HCT116 (cell line): ENCODE measurements at regions not wholly inside any gene's neighbourhood (a gene's known extent, or its start where the extent isn't known, plus 50 kb on each side); places are given as distances from the start of the nearest gene placed in this dataset.

Experiments used
- ATAC-seq: fragments of 200-7000 bp; cut with Tn5 transposase; 2 replicates; pipeline ENCODE4 v1.9.1; 2020; ENCODE audit warnings: mild to moderate bottlenecking, moderate library complexity
- BruUV-seq: library from RNA; stranded (reverse); fragments of 400-500 nt; replicated peaks from 2 replicates; lab custom pipeline; 2021; lab: Mats Ljungman, UMichigan
- CTCF ChIA-PET: fragments of 300-600 bp; sonication (Branson Sonifier 250); formaldehyde crosslinking; loops from one replicate; lab custom pipeline; 2021; ENCODE audit warnings: antibody characterized with exemption; lab: Charles Lee
- POLR2A ChIA-PET: fragments of 300-600, 350-600 bp; sonication (Branson Sonifier 250); formaldehyde crosslinking; loops from one replicate; lab custom pipeline; 2021; ENCODE audit warnings: antibody characterized with exemption; lab: Charles Lee
- RAD21 ChIA-PET, 2 experiments: fragments of 300-600 bp; sonication (Branson Sonifier 250); formaldehyde crosslinking; loops; one replicate each; lab custom pipeline; 2023; ENCODE audit warnings: low total read pairs in 2 of 2; ENCODE audit not compliant: uncharacterized antibody in 2 of 2, unreplicated experiment in 2 of 2, low non-redundant PET in 1 of 2; lab: Charles Lee
- DNase-seq: peaks from one replicate; pipeline ENCODE4 v3.0.0-alpha.2; 2010; ENCODE audit warnings: low read depth, low spot score
- H2AFZ ChIP-seq: fragments of 200-600 bp; shearing (Covaris generic), sonication (generic); 2 replicates; pipeline ENCODE4 v1.6.1; 2017; ENCODE audit warnings: low read depth, mixed run types, mixed read lengths, antibody characterized with exemption, low read length; ENCODE audit not compliant: poor library complexity, severe bottlenecking
- H3K27ac ChIP-seq: 2 replicates; pipeline ENCODE4 v1.5.1; 2012; ENCODE audit warnings: low read depth, low read length
- H3K27me3 ChIP-seq: fragments of 200-600 bp; sonication (generic); 2 replicates; pipeline ENCODE4 v1.6.1; 2016; ENCODE audit warnings: mixed run types, low read length, mixed read lengths; ENCODE audit not compliant: insufficient read depth
- H3K36me3 ChIP-seq, 2 experiments: fragments of 200-500 bp in 1 of 2; fragments of 200-600 bp in 1 of 2; sonication (Bioruptor generic) in 1 of 2; sonication (generic) in 1 of 2; 2 replicates each; pipeline versions ENCODE4 v1.5.1 to v1.6.1; 2014 to 2016; ENCODE audit warnings: low read length in 2 of 2, inconsistent platforms in 1 of 2, mixed read lengths in 1 of 2, mixed run types in 1 of 2; ENCODE audit not compliant: insufficient read depth in 2 of 2, control insufficient read depth in 1 of 2
- H3K4me1 ChIP-seq, 2 experiments: fragments of 200-600 bp in 1 of 2; sonication (generic) in 1 of 2; 2 replicates each; pipeline versions ENCODE4 v1.5.1 to v1.6.1; 2012 to 2017; ENCODE audit warnings: low read length in 2 of 2, inconsistent platforms in 1 of 2, mild to moderate bottlenecking in 1 of 2, mixed read lengths in 1 of 2, mixed run types in 1 of 2, moderate library complexity in 1 of 2; ENCODE audit not compliant: insufficient read depth in 2 of 2, control insufficient read depth in 1 of 2
- H3K4me2 ChIP-seq: fragments of 200-600 bp; sonication (generic); 2 replicates; pipeline ENCODE4 v1.6.1; 2017; ENCODE audit warnings: mixed run types, low read length, mixed read lengths
- H3K4me3 ChIP-seq, 2 experiments: fragments of 200-600 bp in 1 of 2; sonication (generic) in 1 of 2; replicated peaks in 1 of 2; 2 replicates each; pipeline ENCODE4 v1.5.1; 2011 to 2016; ENCODE audit warnings: low read length in 2 of 2, control low read depth in 1 of 2, low read depth in 1 of 2, mild to moderate bottlenecking in 1 of 2, mixed read lengths in 1 of 2, mixed run types in 1 of 2
- H3K79me2 ChIP-seq: fragments of 200-600 bp; sonication (generic); 2 replicates; pipeline ENCODE4 v1.6.1; 2017; ENCODE audit warnings: mild to moderate bottlenecking, mixed run types, low read length, moderate library complexity, mixed read lengths; ENCODE audit not compliant: insufficient read depth
- H3K9ac ChIP-seq: fragments of 200-600 bp; sonication (generic); 2 replicates; pipeline ENCODE4 v1.6.1; 2016; ENCODE audit warnings: low read length, mixed read lengths
- H3K9me2 ChIP-seq: fragments of 200-600 bp; sonication (generic), shearing (Covaris generic); 2 replicates; pipeline ENCODE4 v1.6.1; 2017; ENCODE audit warnings: mixed run types, mild to moderate bottlenecking, moderate library complexity; ENCODE audit not compliant: insufficient read depth
- H3K9me3 ChIP-seq, 2 experiments: fragments of 200-500 bp in 1 of 2; fragments of 200-600 bp in 1 of 2; sonication (Bioruptor generic) in 1 of 2; sonication (generic) in 1 of 2; 2 replicates each; pipeline ENCODE4 v1.6.1; 2014 to 2017; ENCODE audit warnings: low read length in 2 of 2, mixed read lengths in 2 of 2, inconsistent platforms in 1 of 2, low read depth in 1 of 2, mild to moderate bottlenecking in 1 of 2, mixed run types in 1 of 2, moderate library complexity in 1 of 2; ENCODE audit not compliant: control insufficient read depth in 1 of 2, insufficient read depth in 1 of 2
- H4K20me1 ChIP-seq: fragments of 200-600 bp; sonication (generic), shearing (Covaris generic); 2 replicates; pipeline ENCODE4 v1.6.1; 2017; ENCODE audit warnings: mixed run types, mild to moderate bottlenecking, moderate library complexity; ENCODE audit not compliant: insufficient read depth
- EGR1 ChIP-seq: IDR thresholded peaks from 2 replicates; pipeline ENCODE4 v1.6.1; 2012; ENCODE audit warnings: low read depth
- JUND ChIP-seq: IDR thresholded peaks from 2 replicates; pipeline ENCODE4 v1.6.1; 2012
- MAX ChIP-seq: IDR thresholded peaks from 2 replicates; pipeline ENCODE4 v1.6.1; 2012
- POLR2A ChIP-seq: IDR thresholded peaks from 2 replicates; pipeline ENCODE4 v1.7.0; 2011; ENCODE audit warnings: borderline replicate concordance; ENCODE audit not compliant: insufficient read depth, insufficient read length; ENCODE audit errors: extremely low read depth
- POLR2AphosphoS5 ChIP-seq: IDR thresholded peaks from 2 replicates; pipeline ENCODE4 v1.6.1; 2011; ENCODE audit warnings: mild to moderate bottlenecking, low read depth, low read length, moderate library complexity
- RAD21 ChIP-seq: IDR thresholded peaks from 2 replicates; pipeline ENCODE4 v1.6.1; 2012; ENCODE audit warnings: low read depth, mild to moderate bottlenecking
- SP1 ChIP-seq: IDR thresholded peaks from 2 replicates; pipeline ENCODE4 v1.6.1; 2012; ENCODE audit warnings: low read depth
- SRF ChIP-seq: IDR thresholded peaks from 2 replicates; pipeline ENCODE4 v1.6.1; 2012; ENCODE audit warnings: low read depth
- TCF7L2 ChIP-seq: IDR thresholded peaks from 2 replicates; pipeline ENCODE4 v1.7.0; 2011; ENCODE audit warnings: borderline replicate concordance, inconsistent platforms; ENCODE audit not compliant: insufficient read depth, insufficient read length; ENCODE audit errors: extremely low read depth
- ZFX ChIP-seq: fragments of 450-650 bp; IDR thresholded peaks from 2 replicates; pipeline ENCODE4 v1.6.1; 2017
- intact Hi-C: fragments of 100-400 bp; cut with micrococcal nuclease; formaldehyde crosslinking; loops from 2 replicates; pipeline ENCODE4 v1.10.0; 2022
- TF ChIP-seq, protein P1 (sequence below): IDR thresholded peaks from 2 replicates; pipeline ENCODE4 v1.6.1; 2011; ENCODE audit warnings: mild to moderate bottlenecking, low read length, moderate library complexity; ENCODE audit not compliant: insufficient replicate concordance; ENCODE audit errors: extremely low read depth

- no TSS peak for BruUV-seq
- no peaks in the 10 kb centered on the region for H3K27me3 ChIP-seq
- H2AFZ ChIP-seq, result no peak overlapping the region
- H3K9me2 ChIP-seq, result no peaks in the 10 kb centered on the region
- intact Hi-C loops, result no loop called here
- no peak overlapping the region for H3K27ac ChIP-seq
- no peaks in the 10 kb centered on the region for H3K79me2 ChIP-seq
- no peaks in the 10 kb centered on the region for H3K9me3 ChIP-seq
- no peaks in the 10 kb centered on the region for H4K20me1 ChIP-seq
- no peak overlapping the region for H3K4me3 ChIP-seq
- H3K36me3 ChIP-seq, result no peaks in the 10 kb centered on the region
- H3K9ac ChIP-seq, result no peak overlapping the region
- ATAC-seq (no peak), DNase-seq (no peak)
- no peak overlapping the region for H3K4me2 ChIP-seq
- ChIA-PET POLR2A (no interaction called here), CTCF (no interaction called here), RAD21 (no interaction called here)
- no peaks in the 10 kb centered on the region for H3K4me1 ChIP-seq
- TF ChIP-seq POLR2A (no peak), SRF (no peak), TCF7L2 (no peak), ZFX (no peak), MAX (no peak), RAD21 (no peak), SP1 (no peak), POLR2AphosphoS5 (no peak), EGR1 (no peak), JUND (no peak)
- TF ChIP-seq, protein P1, sequence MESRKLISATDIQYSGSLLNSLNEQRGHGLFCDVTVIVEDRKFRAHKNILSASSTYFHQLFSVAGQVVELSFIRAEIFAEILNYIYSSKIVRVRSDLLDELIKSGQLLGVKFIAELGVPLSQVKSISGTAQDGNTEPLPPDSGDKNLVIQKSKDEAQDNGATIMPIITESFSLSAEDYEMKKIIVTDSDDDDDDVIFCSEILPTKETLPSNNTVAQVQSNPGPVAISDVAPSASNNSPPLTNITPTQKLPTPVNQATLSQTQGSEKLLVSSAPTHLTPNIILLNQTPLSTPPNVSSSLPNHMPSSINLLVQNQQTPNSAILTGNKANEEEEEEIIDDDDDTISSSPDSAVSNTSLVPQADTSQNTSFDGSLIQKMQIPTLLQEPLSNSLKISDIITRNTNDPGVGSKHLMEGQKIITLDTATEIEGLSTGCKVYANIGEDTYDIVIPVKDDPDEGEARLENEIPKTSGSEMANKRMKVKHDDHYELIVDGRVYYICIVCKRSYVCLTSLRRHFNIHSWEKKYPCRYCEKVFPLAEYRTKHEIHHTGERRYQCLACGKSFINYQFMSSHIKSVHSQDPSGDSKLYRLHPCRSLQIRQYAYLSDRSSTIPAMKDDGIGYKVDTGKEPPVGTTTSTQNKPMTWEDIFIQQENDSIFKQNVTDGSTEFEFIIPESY, result no peak
- TF ChIP-seq, all 23 proteins: peak for 0
Measured at GRCh38 chr7:119868387-119868786, 404.6 kb upstream of the KCND2 start.
